ENCODE measurements at regions not wholly inside any gene's neighbourhood (a gene's known extent, or its start where the extent isn't known, plus 50 kb on each side); places are given as distances from the start of the nearest gene placed in this dataset.

- H3K4me3 ChIP-seq (replicated peaks; ENCODE audit: low read depth, low read length), result no peak overlapping the region
- no peak for DNase-seq (ENCODE audit: low read depth)
- TF ChIP-seq CTCF (IDR thresholded peaks at IDR 0.05; ENCODE audit: low read length, missing control alignments), result no peak
Measured at GRCh38 chr20:52826321-52826720, 145.8 kb upstream of the TSHZ2 start.

DNA sequence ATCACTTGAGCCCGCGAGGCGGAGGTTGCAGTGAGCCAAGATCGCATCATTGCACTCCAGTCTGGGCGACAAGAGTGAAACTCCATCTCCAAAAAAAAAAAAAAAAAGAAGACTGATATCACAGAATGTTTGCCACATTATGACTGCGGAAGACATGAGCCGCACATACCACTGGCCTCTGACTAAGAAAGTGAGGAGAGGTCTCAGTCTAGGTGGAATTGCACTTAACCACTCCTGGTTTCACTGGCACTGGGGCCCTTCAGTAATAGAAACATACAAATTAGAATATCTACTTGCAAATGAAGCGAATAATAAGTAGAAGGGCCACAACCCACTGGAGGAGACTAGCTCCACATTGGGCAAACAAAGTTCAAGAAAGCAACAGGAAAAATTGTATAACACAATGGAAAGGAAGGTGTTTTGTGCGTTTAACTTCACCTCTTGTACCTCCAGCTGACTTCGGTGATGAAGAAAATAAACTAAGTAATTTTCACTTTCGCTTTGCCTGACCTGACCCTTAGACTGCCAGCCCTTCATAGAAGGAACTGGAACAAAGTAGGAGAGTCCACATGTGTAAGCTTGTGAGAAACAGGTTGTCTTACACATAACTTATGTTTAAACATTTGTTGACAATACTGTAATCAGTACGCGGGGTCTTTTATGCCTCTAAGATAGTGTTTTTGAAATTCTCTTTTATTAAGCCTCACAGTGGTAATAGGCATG is 147.5 kb upstream of the TSHZ2 start:
- H3K4me3 ChIP-seq (replicated peaks; ENCODE audit: low read depth, low read length), result no peak overlapping the region
- no peak for TF ChIP-seq CTCF (IDR thresholded peaks at IDR 0.05; ENCODE audit: low read length, missing control alignments)
- DNase-seq (ENCODE audit: low read depth), result no peak

- no peak overlapping the region for H3K4me3 ChIP-seq (replicated peaks; ENCODE audit: low read depth, low read length)
- no peak for DNase-seq (ENCODE audit: low read depth)
- TF ChIP-seq CTCF (IDR thresholded peaks at IDR 0.05; ENCODE audit: low read length, missing control alignments), result no peak
Measured at GRCh38 chr20:52823303-52823702, 148.9 kb upstream of the TSHZ2 start.

- H3K4me3 ChIP-seq (replicated peaks; ENCODE audit: low read depth, low read length), result no peak overlapping the region
- no peak for DNase-seq (ENCODE audit: low read depth)
- no peak for TF ChIP-seq CTCF (IDR thresholded peaks at IDR 0.05; ENCODE audit: low read length, missing control alignments)
Measured at GRCh38 chr20:52820641-52821292, 151.4 kb upstream of the TSHZ2 start.

DNA sequence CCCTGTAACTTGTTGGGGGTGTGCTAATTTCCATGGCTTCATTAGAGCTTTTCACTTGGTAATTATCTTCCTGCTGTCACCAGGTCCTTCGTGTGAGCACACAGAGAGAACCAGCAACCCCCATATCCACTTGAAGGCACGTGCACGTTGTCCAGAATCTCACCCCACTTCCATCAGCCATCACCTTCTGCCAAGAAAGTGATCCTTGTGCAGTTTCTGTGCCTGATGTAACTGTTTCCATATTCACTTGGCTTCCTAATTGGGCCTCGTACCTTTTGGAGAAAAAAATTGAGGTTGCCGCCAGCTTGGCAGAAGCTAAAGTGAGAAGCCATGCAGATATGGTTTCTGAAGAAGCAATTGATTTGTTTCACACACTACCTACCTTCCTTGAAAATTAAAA is 153.7 kb upstream of the TSHZ2 start:
- no peak overlapping the region for H3K4me3 ChIP-seq (replicated peaks; ENCODE audit: low read depth, low read length)
- DNase-seq (ENCODE audit: low read depth), result no peak
- TF ChIP-seq CTCF (IDR thresholded peaks at IDR 0.05; ENCODE audit: low read length, missing control alignments), result no peak

GRCh38 chr20:52817981-52818380 is 154.2 kb upstream of the TSHZ2 start:
- TF ChIP-seq CTCF (IDR thresholded peaks at IDR 0.05; ENCODE audit: low read length, missing control alignments), result no peak

GRCh38 chr20:52817511-52817910 is 154.6 kb upstream of the TSHZ2 start:
- H3K4me3 ChIP-seq (replicated peaks; ENCODE audit: low read depth, low read length), result no peak overlapping the region
- TF ChIP-seq CTCF (IDR thresholded peaks at IDR 0.05; ENCODE audit: low read length, missing control alignments), result no peak
- DNase-seq (ENCODE audit: low read depth), result no peak

More at GRCh38 chr20:52817981-52818380, 154.2 kb upstream of the TSHZ2 start:
- DNase-seq (ENCODE audit: low read depth), result no peak
- no peak overlapping the region for H3K4me3 ChIP-seq (replicated peaks; ENCODE audit: low read depth, low read length)
